IMR-90 (cell line): ENCODE measurements at regions not wholly inside any gene's neighbourhood (a gene's known extent, or its start where the extent isn't known, plus 50 kb on each side); places are given as distances from the start of the nearest gene placed in this dataset.

Source experiments
- BHLHE40 ChIP-seq: fragments of 150-350 bp; IDR thresholded peaks from 2 replicates; pipeline ENCODE4 v1.6.1; 2016; ENCODE audit warnings: mild to moderate bottlenecking, low read depth, low read length
- MAFK ChIP-seq: IDR thresholded peaks from 2 replicates; pipeline ENCODE4 v1.6.1; 2012; ENCODE audit warnings: low read depth, low read length, improper control_type of control experiment
- POLR2A ChIP-seq: IDR thresholded peaks from 2 replicates; pipeline ENCODE4 v1.6.1; 2012; ENCODE audit warnings: mild to moderate bottlenecking, low read depth, low read length
- TF ChIP-seq, protein P1 (sequence below): fragments of 150-350 bp; IDR thresholded peaks from 2 replicates; pipeline ENCODE4 v1.6.1; 2016; ENCODE audit warnings: low read depth, mild to moderate bottlenecking, low read length, moderate library complexity, borderline replicate concordance
- TF ChIP-seq, protein P2 (sequence below): fragments of 150-350 bp; IDR thresholded peaks from 2 replicates; pipeline ENCODE4 v1.6.1; 2017; ENCODE audit warnings: mild to moderate bottlenecking, antibody characterized with exemption, low read length, low read depth
- TF ChIP-seq, protein P3 (sequence below): conservative IDR thresholded peaks from 2 replicates; pipeline ENCODE4 v1.5.1; 2012; ENCODE audit warnings: mild to moderate bottlenecking, low read depth, low read length, improper control_type of control experiment

- TF ChIP-seq, protein P1, sequence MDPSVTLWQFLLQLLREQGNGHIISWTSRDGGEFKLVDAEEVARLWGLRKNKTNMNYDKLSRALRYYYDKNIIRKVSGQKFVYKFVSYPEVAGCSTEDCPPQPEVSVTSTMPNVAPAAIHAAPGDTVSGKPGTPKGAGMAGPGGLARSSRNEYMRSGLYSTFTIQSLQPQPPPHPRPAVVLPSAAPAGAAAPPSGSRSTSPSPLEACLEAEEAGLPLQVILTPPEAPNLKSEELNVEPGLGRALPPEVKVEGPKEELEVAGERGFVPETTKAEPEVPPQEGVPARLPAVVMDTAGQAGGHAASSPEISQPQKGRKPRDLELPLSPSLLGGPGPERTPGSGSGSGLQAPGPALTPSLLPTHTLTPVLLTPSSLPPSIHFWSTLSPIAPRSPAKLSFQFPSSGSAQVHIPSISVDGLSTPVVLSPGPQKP = no peak
- TF ChIP-seq, protein P2, sequence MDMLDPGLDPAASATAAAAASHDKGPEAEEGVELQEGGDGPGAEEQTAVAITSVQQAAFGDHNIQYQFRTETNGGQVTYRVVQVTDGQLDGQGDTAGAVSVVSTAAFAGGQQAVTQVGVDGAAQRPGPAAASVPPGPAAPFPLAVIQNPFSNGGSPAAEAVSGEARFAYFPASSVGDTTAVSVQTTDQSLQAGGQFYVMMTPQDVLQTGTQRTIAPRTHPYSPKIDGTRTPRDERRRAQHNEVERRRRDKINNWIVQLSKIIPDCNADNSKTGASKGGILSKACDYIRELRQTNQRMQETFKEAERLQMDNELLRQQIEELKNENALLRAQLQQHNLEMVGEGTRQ = no peak
- TF ChIP-seq POLR2A (no peak), MAFK (no peak), BHLHE40 (no peak)
- TF ChIP-seq, protein P3, sequence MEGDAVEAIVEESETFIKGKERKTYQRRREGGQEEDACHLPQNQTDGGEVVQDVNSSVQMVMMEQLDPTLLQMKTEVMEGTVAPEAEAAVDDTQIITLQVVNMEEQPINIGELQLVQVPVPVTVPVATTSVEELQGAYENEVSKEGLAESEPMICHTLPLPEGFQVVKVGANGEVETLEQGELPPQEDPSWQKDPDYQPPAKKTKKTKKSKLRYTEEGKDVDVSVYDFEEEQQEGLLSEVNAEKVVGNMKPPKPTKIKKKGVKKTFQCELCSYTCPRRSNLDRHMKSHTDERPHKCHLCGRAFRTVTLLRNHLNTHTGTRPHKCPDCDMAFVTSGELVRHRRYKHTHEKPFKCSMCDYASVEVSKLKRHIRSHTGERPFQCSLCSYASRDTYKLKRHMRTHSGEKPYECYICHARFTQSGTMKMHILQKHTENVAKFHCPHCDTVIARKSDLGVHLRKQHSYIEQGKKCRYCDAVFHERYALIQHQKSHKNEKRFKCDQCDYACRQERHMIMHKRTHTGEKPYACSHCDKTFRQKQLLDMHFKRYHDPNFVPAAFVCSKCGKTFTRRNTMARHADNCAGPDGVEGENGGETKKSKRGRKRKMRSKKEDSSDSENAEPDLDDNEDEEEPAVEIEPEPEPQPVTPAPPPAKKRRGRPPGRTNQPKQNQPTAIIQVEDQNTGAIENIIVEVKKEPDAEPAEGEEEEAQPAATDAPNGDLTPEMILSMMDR = no peak
These were observed 382.7 kb downstream of the CHSY3 start for GRCh38 chr5:130286971-130287370.
